Ovary (tissue), 3 donors: ENCODE measurements at regions not wholly inside any gene's neighbourhood (a gene's known extent, or its start where the extent isn't known, plus 50 kb on each side); places are given as distances from the start of the nearest gene placed in this dataset.

ENCODE experiments used
- EP300 ChIP-seq: sonication (generic); formaldehyde crosslinking; IDR thresholded peaks from one replicate; pipeline ENCODE4 v1.6.1; 2017; ENCODE audit warnings: antibody characterized with exemption
- TF ChIP-seq, protein P1 (sequence below), 3 donors: fragments of 450-650 bp in 2 of 3; fragments of 200-600 bp in 1 of 3; IDR thresholded peaks; one replicate each; pipeline versions ENCODE4 v1.5.1 to v1.8.0; 2016 to 2022; ENCODE audit warnings: antibody characterized with exemption in 3 of 3, mild to moderate bottlenecking in 1 of 3
- donor health status: DM: no; HTN: no; CAD: no.

DNA sequence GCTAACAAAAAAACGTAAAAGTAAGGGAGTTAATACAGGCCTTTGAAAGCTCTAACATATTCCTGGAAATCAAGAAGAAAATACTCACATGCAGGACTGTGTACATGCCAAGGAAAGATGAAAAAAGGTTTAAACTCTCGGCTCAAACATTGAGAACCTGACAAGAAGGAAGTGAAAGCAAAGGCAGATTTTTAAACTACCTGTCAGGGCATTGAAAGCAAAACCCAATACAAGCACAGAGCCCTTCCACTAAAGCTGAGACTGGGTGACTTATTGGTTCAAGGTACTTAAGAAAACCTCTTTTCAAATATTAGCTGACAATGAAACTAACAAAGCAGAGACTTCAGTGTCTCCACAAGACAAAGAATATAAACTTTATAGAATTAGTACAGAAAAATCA, 313.0 kb upstream of the GRID2 start:
- TF ChIP-seq, protein P1, sequence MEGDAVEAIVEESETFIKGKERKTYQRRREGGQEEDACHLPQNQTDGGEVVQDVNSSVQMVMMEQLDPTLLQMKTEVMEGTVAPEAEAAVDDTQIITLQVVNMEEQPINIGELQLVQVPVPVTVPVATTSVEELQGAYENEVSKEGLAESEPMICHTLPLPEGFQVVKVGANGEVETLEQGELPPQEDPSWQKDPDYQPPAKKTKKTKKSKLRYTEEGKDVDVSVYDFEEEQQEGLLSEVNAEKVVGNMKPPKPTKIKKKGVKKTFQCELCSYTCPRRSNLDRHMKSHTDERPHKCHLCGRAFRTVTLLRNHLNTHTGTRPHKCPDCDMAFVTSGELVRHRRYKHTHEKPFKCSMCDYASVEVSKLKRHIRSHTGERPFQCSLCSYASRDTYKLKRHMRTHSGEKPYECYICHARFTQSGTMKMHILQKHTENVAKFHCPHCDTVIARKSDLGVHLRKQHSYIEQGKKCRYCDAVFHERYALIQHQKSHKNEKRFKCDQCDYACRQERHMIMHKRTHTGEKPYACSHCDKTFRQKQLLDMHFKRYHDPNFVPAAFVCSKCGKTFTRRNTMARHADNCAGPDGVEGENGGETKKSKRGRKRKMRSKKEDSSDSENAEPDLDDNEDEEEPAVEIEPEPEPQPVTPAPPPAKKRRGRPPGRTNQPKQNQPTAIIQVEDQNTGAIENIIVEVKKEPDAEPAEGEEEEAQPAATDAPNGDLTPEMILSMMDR (IDR thresholded peaks at IDR 0.05): no peak
- TF ChIP-seq EP300: no peak
